ENCODE measurements at regions not wholly inside any gene's neighbourhood (a gene's known extent, or its start where the extent isn't known, plus 50 kb on each side); places are given as distances from the start of the nearest gene placed in this dataset.
"Not testable (repeated sequence)": the region's sequence is repeated elsewhere in the genome, so short reads cannot be mapped to it uniquely, and the experiment has no call there.

- DNase-seq, result not testable (repeated sequence)
These were observed 125.1 kb downstream of the USP22 start for GRCh38 chr17:20917610-20918306.

- DNase-seq, result no peak
These were observed 122.6 kb downstream of the USP22 start for GRCh38 chr17:20920095-20920814.

GRCh38 chr17:20920815-20921199 is 122.0 kb downstream of the USP22 start:
- no peak for DNase-seq

GRCh38 chr17:20922128-20922670 is 120.6 kb downstream of the USP22 start:
- no peak for DNase-seq

- no peak for DNase-seq
These were observed 118.5 kb downstream of the USP22 start for GRCh38 chr17:20924306-20924705.

GRCh38 chr17:20925091-20925490 is 117.7 kb downstream of the USP22 start:
- DNase-seq, result no peak

DNA sequence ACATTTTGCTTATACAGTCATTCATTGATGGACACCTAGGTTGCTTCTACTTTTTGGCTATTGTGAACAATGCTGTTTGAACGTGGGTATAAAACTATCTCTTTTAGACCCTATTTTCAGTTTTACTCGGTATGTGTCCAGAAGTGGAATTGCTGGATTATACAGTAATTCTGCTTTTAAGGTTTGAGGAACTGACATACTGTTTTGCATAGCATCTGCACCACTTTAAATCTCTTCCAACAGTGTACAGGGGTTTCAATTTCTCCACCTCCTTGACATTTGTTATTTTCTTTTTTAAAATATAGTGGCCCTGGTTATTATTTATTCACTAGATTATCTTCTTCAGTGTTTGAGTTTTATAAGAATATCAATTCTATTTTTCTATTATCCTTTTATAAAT is 116.9 kb downstream of the USP22 start:
- no peak for DNase-seq

DNA sequence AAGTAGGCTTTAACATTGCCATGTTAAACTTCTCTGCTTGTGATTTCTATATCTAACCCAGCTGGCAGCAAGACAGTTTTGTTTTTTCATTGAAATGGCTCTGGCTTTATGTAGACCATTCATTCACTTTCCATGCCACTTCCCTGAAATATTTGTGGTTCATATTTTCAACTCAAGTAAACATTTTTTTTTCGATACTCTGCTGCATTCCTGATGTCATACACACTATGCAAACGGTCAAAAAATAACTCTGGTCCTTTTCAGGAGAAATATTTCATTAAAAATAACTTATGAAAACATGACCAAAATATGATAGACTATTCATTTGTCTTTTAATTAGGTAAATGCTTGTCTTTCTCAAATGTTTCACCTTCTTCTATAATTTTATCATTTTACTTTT is 116.3 kb downstream of the USP22 start:
- no peak for DNase-seq

GRCh38 chr17:20927308-20927977 is 115.4 kb downstream of the USP22 start:
- DNase-seq, result no peak

DNA sequence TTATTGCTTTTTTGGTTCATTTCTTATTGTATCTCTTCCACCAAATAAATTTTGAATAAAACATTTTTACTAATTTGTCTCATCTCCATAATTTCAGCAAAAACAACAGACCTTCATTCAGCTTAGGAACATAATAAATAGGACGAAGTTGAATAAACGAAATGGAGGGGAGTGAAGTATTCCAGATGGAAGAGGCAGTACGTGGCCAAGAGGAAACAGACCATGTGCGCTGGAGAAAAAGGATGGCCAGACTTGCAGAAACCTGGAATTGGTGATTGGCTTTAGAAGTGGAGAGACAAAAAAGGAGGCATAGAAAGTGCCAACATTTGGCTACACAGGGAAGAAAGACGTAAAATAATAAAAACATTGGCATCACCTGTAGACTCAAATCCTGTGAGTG is 113.5 kb downstream of the USP22 start:
- no peak for DNase-seq

- no peak for DNase-seq
These were observed 112.6 kb downstream of the USP22 start for GRCh38 chr17:20930081-20930760.

- DNase-seq, result not testable (repeated sequence)
These were observed 109.8 kb downstream of the USP22 start for GRCh38 chr17:20933040-20933439.

- DNase-seq, result no peak
These were observed 108.5 kb downstream of the USP22 start for GRCh38 chr17:20934288-20934687.

DNA sequence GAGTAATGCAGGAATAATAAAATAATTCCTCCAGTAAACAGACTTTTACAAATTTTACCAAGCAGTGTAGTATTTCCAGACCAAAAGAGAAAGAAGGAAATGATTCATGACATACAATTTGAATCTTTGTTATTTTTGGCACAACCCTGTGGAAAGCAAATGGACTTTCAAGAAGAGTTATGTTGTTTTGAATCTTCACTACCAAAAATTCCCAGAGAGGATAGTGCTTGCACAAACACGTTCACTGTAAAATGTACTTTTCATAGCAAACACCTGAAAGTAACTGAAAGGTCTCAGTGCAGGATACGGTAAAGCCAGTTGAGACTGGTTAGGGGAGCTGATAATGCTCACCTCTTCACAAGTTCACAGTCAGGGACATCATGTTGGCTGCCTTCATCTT is 107.1 kb downstream of the USP22 start:
- DNase-seq, result no peak

DNA sequence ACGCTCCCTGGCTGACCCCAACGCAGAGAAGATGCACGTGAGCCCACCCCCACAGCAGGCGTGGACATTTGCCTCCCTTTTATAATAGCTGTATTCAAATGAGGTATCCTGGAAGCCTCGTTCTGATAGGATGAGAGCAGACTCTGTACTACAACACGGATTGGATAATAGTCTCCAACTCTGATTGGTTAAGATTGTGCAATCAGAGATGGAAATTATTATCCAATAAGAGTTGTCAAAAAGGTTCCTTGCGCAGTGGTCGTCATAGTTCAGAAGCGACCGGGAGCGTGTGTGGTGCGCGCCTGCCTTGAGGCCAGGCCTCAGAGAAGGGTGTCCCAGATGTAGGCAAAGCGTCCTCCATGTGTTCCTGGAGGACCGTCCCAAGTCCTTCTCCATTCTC is 104.6 kb downstream of the USP22 start:
- DNase-seq, result no peak

GRCh38 chr17:20938988-20939615 is 103.7 kb downstream of the USP22 start:
- no peak for DNase-seq

- DNase-seq, result no peak
These were observed 100.9 kb downstream of the USP22 start for GRCh38 chr17:20941872-20942271.

- DNase-seq, result no peak
These were observed 98.6 kb downstream of the USP22 start for GRCh38 chr17:20944014-20944865.

DNA sequence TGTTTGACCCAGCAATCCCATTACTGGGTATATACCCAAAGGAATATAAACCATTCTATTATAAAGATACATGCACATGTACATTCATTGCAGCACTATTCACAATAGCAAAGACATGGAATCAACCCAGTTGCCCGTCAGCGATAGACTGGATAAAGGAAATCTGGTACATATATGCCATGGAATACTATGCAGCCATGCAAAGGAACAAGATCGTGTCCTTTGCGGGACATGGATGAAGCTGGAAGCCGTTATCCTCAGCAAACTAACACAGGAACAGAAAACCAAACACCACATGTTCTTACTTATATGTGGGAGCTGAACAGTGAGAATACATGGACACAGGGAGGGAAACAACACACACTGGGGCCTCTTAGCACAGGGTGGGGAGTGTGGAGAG is 95.1 kb downstream of the USP22 start:
- DNase-seq, result not testable (repeated sequence)

GRCh38 chr17:20948984-20949777 is 93.6 kb downstream of the USP22 start:
- no peak for DNase-seq

Measured in NCI-H2227 treated with DMSO at 0.1 percent for 48 hours (cell line).